HT-29 (cell line): ENCODE measurements at regions not wholly inside any gene's neighbourhood (a gene's known extent, or its start where the extent isn't known, plus 50 kb on each side); places are given as distances from the start of the nearest gene placed in this dataset. TPM values are rescaled to one million over a fixed set of nuclear protein-coding genes. Genes with fewer than 3 reads are reported as not detected.
"Not testable (repeated sequence)": the region's sequence is repeated elsewhere in the genome, so short reads cannot be mapped to it uniquely, and the experiment has no call there.

Experiments used
- DNase-seq: peaks from one replicate; pipeline ENCODE4 v3.0.0-alpha.2; 2015; ENCODE audit warnings: low spot score
- small RNA-seq: library from RNA; depleted of rRNA; stranded (forward); fragments of <200 nt; gene quantifications from one replicate; pipeline ENCODE3, GENCODE V24; 2014

DNA sequence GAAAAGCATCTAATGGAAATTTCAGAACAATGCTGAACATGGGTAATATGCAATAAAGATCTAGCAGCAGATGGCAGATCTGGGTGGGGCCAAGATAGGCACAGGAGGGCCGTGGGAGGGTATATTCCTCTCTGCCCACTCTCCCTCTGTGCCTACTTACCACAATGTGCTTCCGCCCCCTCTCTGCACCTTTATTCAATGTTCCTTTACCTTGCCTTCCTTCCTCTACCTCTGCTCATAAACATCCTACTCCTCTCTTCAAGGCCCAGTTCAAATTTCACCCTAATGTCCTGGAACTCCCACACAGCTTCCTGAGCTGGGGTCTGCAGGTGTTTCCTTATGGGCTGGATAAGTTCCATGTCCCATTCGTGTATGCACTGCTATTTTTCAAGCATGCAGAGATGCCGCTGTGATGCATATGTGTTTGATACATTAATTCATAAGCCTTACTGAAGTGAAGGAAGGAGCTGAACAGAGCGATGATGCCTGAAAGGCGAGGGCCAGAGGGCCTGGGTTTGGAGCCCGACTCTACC, 65.6 kb upstream of the EDEM3 start:
- DNase-seq, result no peak

DNA sequence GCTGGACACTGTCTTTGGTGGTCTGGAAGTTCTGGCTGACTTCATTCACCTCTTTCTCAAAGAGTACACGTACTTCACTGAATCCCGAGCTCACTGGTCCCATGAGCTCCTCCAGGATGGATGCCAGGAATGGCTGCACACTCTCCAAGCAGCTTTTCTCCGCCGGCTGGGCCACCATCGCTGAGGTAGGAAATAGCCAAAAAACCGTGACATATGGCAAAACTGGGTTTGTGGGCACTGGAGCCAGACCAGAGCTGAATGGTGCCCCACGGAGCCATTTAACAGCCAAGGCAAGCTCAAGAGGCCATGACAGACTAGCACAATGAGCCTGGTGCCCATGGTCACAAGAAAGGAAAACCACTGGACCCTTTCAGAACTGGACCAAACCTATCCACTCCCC, 64.0 kb upstream of the EDEM3 start:
- DNase-seq, result no peak

DNA sequence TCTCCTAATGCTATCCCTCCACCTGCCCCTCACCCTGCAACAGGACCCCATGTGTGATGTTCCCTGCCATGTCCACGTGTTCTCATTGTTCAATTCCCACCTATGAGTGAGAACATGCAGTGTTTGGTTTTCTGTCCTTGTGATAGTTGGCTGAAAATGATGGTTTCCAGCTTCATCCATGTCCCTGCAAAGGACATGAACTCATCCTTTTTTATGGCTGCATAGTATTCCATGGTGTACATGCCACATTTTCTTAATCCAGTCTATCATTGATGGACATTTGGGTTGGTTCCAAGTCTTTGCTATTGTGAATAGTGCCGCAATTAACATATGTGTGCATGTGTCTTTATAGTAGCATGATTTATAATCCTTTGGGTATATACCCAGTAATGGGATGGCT, 62.3 kb upstream of the EDEM3 start:
- DNase-seq, result not testable (repeated sequence)

DNA sequence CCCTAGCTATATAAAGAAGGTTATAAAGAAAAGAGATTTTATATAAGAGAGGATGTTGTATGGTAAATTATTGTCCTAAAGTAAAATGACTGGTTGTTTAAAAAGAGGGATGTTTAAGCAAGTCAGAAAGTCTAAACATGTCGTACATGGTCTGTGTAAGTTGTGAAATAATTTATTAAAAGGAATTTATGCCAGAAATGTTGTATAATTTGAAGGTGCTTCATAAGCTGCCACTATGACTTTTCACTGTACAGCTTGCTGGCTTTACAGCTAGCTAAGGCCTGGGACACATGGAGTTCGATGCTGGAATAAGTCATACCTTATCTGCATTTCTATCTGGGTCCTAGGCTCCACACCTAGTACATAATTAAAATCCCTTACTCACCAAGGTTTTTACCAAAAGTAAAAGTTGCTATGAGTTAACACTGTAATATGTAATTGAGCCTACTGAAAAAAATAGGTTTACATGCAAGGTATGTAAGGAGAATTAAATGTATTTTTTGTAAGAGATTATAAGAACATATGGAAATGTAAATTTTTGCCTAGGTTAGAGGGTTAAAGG, 59.0 kb upstream of the EDEM3 start:
- no peak for DNase-seq

DNA sequence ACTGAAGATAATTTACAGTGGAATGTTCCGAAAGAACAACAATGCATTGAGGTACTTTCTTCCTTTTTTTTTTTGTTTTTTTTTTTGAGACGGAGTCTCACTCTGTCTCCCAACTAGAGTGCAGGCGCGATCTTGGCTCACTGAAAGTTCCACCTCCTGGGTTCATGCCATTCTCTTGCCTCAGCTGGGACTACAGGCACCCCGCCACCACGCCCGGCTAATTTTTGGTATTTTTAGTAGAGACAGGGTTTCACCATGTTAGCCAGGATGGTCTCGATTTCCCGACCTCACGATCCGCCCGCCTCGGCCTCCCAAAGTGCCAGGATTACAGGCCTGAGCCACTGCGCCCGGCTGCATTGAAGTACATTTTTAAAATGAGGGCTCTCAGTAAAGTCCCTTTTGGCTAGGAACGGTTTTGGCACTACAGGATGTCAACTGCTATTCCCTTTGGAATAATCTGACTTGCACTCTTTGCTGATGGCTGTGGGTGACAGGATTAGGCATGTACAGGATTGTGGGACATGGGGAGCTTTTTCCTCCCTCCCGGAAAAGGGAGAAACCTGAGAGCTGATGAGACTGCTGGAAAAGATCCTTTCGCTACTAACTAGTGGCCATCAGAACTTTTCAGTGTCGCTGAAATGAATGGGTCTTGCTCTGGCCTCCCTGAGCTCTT, 56.9 kb upstream of the EDEM3 start:
- no peak for DNase-seq

DNA sequence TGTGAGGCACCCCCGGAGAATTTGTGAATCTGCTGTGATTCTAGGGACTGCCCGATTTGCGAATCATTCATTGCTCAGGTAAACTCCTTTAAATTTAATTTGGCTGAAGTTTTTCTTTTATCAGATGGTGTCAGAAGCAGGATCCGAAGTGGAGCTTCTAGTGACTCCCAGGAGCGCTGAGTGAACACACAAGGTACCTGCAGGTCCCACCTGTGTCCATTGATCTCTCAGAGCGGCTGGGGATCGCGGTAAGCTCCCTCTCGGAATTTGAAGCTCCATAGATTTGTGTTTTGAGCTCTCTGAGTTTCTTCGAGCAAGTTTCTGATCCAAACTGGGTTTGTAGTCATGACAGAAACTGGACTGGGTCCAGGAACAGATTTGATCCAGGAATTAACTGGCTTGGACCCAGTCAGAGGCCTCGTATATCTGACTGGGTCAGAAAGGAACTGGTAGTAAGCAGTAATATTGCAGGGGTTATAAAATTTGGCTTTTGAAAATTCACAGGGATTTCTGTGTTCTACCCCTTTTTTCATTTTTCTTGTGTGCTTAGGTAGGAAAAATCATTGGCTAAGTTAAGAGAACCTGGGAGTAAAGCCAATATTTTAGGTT, 56.2 kb upstream of the EDEM3 start:
- no peak for DNase-seq

DNA sequence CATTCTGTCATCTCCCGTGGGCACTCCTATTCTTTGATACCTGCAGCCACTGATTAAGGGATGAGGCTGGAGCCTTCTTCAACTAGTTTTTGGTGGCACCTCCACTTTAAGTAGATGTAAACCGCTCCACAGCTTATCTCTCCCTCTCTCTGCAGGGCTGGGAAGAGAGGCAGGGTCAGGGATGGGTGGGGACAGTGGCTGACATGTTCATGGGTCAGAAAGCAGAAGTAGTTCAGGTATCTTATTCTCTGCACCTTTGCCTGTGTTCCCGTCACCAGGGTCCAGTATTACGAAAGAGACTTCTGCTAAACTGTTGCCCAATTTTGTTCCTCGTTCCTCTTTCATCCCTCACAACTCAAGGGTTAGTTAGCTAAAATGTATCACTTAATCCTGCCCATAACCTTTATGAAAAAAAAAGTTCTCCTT, 51.7 kb upstream of the EDEM3 start:
- DNase-seq, result no peak

DNA sequence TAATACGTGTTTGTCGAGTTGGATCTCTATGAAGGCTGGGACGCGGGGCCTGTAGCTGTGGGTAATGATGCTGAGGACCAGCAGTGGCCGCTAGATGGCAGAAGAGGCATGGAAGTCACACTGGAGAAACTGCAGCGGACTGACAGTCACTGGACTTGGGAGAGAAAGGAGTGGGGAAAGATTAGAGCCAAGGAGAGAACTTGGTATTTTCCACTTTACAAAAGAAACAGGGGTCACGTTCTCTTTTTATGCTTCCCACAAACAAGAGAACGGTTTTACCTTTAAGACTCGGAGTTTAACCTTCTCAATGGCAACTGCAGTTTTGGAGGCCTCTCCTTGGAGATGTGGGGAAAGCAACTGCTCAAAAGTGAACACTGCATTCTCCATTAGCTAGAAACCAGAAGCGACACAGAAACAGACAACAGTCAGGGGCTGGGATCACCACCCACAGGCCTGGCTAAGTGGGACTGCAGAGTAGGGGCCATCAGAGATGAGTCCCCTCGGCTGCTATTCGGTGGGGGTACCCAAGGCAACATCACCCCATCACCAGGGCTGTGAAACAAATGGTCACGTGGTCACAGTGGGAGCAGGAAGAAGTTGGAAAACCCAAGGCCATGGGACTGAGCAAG, 51.1 kb upstream of the EDEM3 start:
- peak; percentile 93 for DNase-seq

Small RNA genes in the stretch of these regions (small RNA-seq; reads per million reads assigned to genes)
- gene RNU7-13P, result not detected
